Spleen (tissue), 7 donors: ENCODE measurements at regions not wholly inside any gene's neighbourhood (a gene's known extent, or its start where the extent isn't known, plus 50 kb on each side); places are given as distances from the start of the nearest gene placed in this dataset.
A peak's percentile ranks its signal among the peaks of the same experiment; 100 is the strongest.

Experiments
- POLR2AphosphoS5 ChIP-seq, 3 donors: sonication (generic); formaldehyde crosslinking; IDR thresholded peaks; one replicate each; pipeline ENCODE4 v1.5.1; 2017; ENCODE audit warnings: antibody characterized with exemption in 3 of 3
- TF ChIP-seq, protein P1 (sequence below), 11 experiments: fragments of 200-600 bp in 7 of 11; fragments of 450-650 bp in 4 of 11; sonication (generic) in 4 of 11; IDR thresholded peaks in 8 of 11; conservative IDR thresholded peaks in 3 of 11; 1 replicate in 7 of 11; 2 replicates in 4 of 11; pipeline versions ENCODE4 v1.4.0 to v1.8.0; 2016 to 2021; ENCODE audit warnings: antibody characterized with exemption in 11 of 11, inconsistent platforms in 4 of 11, mild to moderate bottlenecking in 1 of 11
- donor health status: DM: no; HTN: no; CAD: no; lungs with moderate emphysema.
- donor health status: DM: no; HTN: no; CAD: no.
- donor health status: DM: no; HTN: no; CAD: no.

DNA sequence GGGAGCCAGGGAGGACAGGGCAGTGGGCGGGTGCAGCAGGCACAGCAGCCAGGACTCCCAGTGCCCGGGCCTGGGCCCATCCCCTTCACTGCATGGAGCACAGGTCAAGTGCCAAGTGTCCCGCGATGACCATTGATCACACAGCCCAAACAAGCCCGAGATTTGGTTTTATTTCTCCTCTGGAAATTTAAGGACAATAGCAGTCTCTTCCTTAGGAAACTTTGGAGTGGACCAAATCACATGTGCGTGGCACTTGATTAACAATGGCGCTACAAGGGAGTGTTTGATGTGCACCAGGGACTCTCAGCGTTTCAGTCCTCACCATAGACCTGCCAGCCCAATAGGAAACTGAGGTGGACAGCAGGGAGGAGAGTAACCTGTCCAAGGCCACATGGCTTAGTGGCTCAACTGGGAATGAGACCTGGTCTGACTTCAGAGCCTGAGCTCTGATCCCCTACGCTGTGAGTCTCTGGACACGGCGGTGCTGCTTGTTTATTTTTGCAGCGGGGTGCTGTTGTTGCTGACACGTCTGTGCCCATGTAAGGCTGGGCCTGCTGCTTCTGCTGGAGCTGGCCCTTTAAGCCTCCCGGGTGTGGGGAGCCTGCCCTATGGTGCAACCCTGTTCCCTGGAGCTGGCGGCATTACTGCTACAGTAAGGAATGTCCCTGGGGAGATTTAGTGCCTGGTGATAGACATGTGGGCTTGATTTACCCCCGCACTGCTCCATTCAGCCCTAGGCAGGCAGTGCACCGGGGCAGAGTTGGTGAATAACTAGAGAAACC lies 194.2 kb downstream of the INHBB start:
- TF ChIP-seq POLR2AphosphoS5 (IDR thresholded peaks at IDR 0.05): peak in 2 of 3 donors; percentile 24 to 54
- TF ChIP-seq, protein P1, sequence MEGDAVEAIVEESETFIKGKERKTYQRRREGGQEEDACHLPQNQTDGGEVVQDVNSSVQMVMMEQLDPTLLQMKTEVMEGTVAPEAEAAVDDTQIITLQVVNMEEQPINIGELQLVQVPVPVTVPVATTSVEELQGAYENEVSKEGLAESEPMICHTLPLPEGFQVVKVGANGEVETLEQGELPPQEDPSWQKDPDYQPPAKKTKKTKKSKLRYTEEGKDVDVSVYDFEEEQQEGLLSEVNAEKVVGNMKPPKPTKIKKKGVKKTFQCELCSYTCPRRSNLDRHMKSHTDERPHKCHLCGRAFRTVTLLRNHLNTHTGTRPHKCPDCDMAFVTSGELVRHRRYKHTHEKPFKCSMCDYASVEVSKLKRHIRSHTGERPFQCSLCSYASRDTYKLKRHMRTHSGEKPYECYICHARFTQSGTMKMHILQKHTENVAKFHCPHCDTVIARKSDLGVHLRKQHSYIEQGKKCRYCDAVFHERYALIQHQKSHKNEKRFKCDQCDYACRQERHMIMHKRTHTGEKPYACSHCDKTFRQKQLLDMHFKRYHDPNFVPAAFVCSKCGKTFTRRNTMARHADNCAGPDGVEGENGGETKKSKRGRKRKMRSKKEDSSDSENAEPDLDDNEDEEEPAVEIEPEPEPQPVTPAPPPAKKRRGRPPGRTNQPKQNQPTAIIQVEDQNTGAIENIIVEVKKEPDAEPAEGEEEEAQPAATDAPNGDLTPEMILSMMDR (IDR thresholded peaks at IDR 0.05 in 8 of 11, conservative IDR thresholded peaks at IDR 0.05 in 3 of 11): no peak
